Body of pancreas (tissue), 4 donors: ENCODE measurements at regions not wholly inside any gene's neighbourhood (a gene's known extent, or its start where the extent isn't known, plus 50 kb on each side); places are given as distances from the start of the nearest gene placed in this dataset.

Source experiments
- POLR2A ChIP-seq, 3 donors: fragments of 450-650 bp; IDR thresholded peaks; one replicate each; pipeline ENCODE4 v1.6.1; 2016; ENCODE audit warnings: antibody characterized with exemption in 3 of 3, mild to moderate bottlenecking in 2 of 3
- TF ChIP-seq, protein P1 (sequence below), 7 experiments: fragments of 450-650 bp in 4 of 7; fragments of 200-600 bp in 3 of 7; sonication (generic) in 3 of 7; IDR thresholded peaks; one replicate each; pipeline ENCODE4 v1.5.1; 2016 to 2019; ENCODE audit warnings: antibody characterized with exemption in 7 of 7

DNA sequence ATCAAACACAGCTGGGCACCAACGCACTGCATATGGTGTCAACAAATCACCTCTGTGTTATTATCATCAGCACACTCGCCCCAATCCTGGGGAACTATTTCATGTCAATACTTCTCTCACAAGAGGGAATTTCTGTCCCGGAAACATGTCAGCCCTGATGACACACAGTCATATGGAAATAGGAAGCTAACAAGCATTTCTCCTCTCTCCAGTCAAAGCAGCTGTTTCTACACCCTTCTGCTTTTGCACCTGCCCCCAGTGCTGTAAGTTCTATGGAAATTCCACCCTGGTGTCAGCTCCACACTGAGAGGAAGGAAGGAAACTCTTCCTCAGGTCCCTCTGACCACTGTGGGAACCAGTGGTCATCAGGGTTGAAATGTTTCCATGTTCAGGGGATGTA is 447.6 kb upstream of the ID2 start:
- TF ChIP-seq, protein P1, sequence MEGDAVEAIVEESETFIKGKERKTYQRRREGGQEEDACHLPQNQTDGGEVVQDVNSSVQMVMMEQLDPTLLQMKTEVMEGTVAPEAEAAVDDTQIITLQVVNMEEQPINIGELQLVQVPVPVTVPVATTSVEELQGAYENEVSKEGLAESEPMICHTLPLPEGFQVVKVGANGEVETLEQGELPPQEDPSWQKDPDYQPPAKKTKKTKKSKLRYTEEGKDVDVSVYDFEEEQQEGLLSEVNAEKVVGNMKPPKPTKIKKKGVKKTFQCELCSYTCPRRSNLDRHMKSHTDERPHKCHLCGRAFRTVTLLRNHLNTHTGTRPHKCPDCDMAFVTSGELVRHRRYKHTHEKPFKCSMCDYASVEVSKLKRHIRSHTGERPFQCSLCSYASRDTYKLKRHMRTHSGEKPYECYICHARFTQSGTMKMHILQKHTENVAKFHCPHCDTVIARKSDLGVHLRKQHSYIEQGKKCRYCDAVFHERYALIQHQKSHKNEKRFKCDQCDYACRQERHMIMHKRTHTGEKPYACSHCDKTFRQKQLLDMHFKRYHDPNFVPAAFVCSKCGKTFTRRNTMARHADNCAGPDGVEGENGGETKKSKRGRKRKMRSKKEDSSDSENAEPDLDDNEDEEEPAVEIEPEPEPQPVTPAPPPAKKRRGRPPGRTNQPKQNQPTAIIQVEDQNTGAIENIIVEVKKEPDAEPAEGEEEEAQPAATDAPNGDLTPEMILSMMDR (IDR thresholded peaks at IDR 0.05) = no peak
- no peak for TF ChIP-seq POLR2A (IDR thresholded peaks at IDR 0.05)
